Fibroblast of lung (primary cell): ENCODE measurements at regions not wholly inside any gene's neighbourhood (a gene's known extent, or its start where the extent isn't known, plus 50 kb on each side); places are given as distances from the start of the nearest gene placed in this dataset.

Source experiments
- CTCF ChIP-seq, 2 donors: IDR thresholded peaks in 1 of 2; conservative IDR thresholded peaks in 1 of 2; 1 replicate in 1 of 2; 2 replicates in 1 of 2; pipeline ENCODE4 v1.5.1; 2011 to 2012; ENCODE audit warnings: low read length in 2 of 2, control low read depth in 1 of 2, inconsistent platforms in 1 of 2, low read depth in 1 of 2, mild to moderate bottlenecking in 1 of 2
- EZH2 ChIP-seq: IDR thresholded peaks from 2 replicates; pipeline ENCODE4 v1.5.1; 2012; ENCODE audit warnings: low read length, control low read depth, mild to moderate bottlenecking; ENCODE audit errors: missing control alignments

DNA sequence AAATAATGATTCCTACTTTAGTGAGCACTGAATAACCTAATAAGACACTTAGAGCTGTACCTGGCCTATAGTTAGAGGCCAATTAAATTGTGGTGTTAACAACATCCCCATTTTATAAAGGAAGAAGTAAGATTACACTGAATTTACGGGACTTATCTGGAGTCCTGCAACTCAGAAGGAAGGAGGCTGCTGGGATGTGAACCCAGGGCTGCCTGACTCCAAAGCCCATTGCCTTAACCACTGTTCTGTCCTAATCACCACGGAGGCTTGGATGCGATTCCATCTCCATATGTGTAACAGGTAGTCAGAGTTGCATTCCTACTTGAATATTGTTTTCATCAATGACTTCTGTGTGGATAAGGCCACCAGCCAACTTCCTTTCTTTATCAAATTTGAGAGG, 168.9 kb downstream of the SOCS6 start:
- TF ChIP-seq EZH2 (no peak), CTCF (conservative IDR thresholded peaks at IDR 0.05 in 1 of 2, IDR thresholded peaks at IDR 0.05 in 1 of 2; ENCODE audit: low read depth in 1 of 2, low read length in 2 of 2) (no peak)
